Left lung (tissue), 4 donors: ENCODE measurements at regions not wholly inside any gene's neighbourhood (a gene's known extent, or its start where the extent isn't known, plus 50 kb on each side); places are given as distances from the start of the nearest gene placed in this dataset.

Experiments used
- ATAC-seq: fragments of 200-7000 bp; cut with Tn5 transposase; one replicate; pipeline ENCODE4 v1.9.1; 2020; ENCODE audit warnings: moderate library complexity
- DNase-seq, 4 donors: peaks; one replicate each; pipeline ENCODE4 v3.0.0-alpha.2; 2013 to 2020
- H3K27ac ChIP-seq, 2 donors: fragments of 200-600 bp; sonication (generic) in 1 of 2; one replicate each; pipeline versions ENCODE4 v1.5.0 to v1.8.0; 2020 to 2021
- H3K27me3 ChIP-seq, 2 donors: fragments of 200-600 bp; sonication (generic) in 1 of 2; one replicate each; pipeline versions ENCODE4 v1.5.0 to v1.8.0; 2020 to 2021
- H3K36me3 ChIP-seq, 2 donors: fragments of 200-600 bp; sonication (generic) in 1 of 2; one replicate each; pipeline versions ENCODE4 v1.5.0 to v1.8.0; 2020 to 2021
- H3K4me1 ChIP-seq, 2 donors: fragments of 200-600 bp; one replicate each; pipeline ENCODE4 v1.8.0; 2021
- H3K4me3 ChIP-seq, 2 donors: fragments of 200-600 bp; sonication (generic) in 1 of 2; one replicate each; pipeline versions ENCODE4 v1.5.0 to v1.8.0; 2020 to 2021; ENCODE audit warnings: mild to moderate bottlenecking in 1 of 2
- H3K9me3 ChIP-seq, 2 donors: fragments of 200-600 bp; sonication (generic) in 1 of 2; one replicate each; pipeline versions ENCODE4 v1.5.0 to v1.8.0; 2020 to 2021
- CTCF ChIP-seq, 2 donors: fragments of 200-600 bp; sonication (generic) in 1 of 2; IDR thresholded peaks; one replicate each; pipeline versions ENCODE4 v1.5.0 to v1.8.0; 2021; ENCODE audit warnings: antibody characterized with exemption in 2 of 2
- intact Hi-C, 2 donors: fragments of 100-400 bp; cut with DNase I; formaldehyde crosslinking; loops; one replicate each; pipeline versions ENCODE4 v1.11.2 to v1.14.2; 2022
- donor health status: DM: no; HTN: yes; CAD: no.
- donor health status: DM: no; HTN: no; CAD: no.

- Histone ChIP-seq H3K27ac (no peak overlapping the region), H3K9me3 (no peaks in the 10 kb centered on the region), H3K36me3 (no peaks in the 10 kb centered on the region), H3K4me1 (no peaks in the 10 kb centered on the region), H3K4me3 (no peak overlapping the region), H3K27me3 (peaks cover 0 to 13% of the 10 kb centered on the region in 2 donors)
- DNase-seq = no peak
- TF ChIP-seq CTCF (IDR thresholded peaks at IDR 0.05) = no peak
- no peak for ATAC-seq
- intact Hi-C loops = no loop called here
Observed at GRCh38 chr1:4452701-4453100, 201.7 kb upstream of the AJAP1 start.

- ATAC-seq = no peak
- H3K4me3 ChIP-seq = no peak overlapping the region
- DNase-seq = no peak
- no peaks in the 10 kb centered on the region for H3K9me3 ChIP-seq
- intact Hi-C loops = no loop called here
- H3K4me1 ChIP-seq = no peaks in the 10 kb centered on the region
- no peaks in the 10 kb centered on the region for H3K36me3 ChIP-seq
- no peak for TF ChIP-seq CTCF (IDR thresholded peaks at IDR 0.05)
- no peak overlapping the region for H3K27ac ChIP-seq
- no peaks in the 10 kb centered on the region for H3K27me3 ChIP-seq
Observed at GRCh38 chr1:4460052-4460451, 194.4 kb upstream of the AJAP1 start.

GRCh38 chr1:4460651-4461050, 193.8 kb upstream of the AJAP1 start:
- no peak for ATAC-seq
- H3K9me3 ChIP-seq = no peaks in the 10 kb centered on the region
- no peaks in the 10 kb centered on the region for H3K36me3 ChIP-seq
- no peak overlapping the region for H3K4me3 ChIP-seq
- no peak for DNase-seq
- no peak for TF ChIP-seq CTCF (IDR thresholded peaks at IDR 0.05)
- intact Hi-C loops = no loop called here
- no peaks in the 10 kb centered on the region for H3K27me3 ChIP-seq
- H3K4me1 ChIP-seq = no peaks in the 10 kb centered on the region
- H3K27ac ChIP-seq = no peak overlapping the region

GRCh38 chr1:4461726-4462290, 192.6 kb upstream of the AJAP1 start:
- Histone ChIP-seq H3K27ac (no peak overlapping the region), H3K4me1 (no peaks in the 10 kb centered on the region), H3K9me3 (no peaks in the 10 kb centered on the region), H3K27me3 (no peaks in the 10 kb centered on the region), H3K36me3 (no peaks in the 10 kb centered on the region), H3K4me3 (no peak overlapping the region)
- intact Hi-C loops = no loop called here
- DNase-seq = no peak
- no peak for ATAC-seq
- TF ChIP-seq CTCF (IDR thresholded peaks at IDR 0.05) = no peak

- no peaks in the 10 kb centered on the region for H3K9me3 ChIP-seq
- H3K4me1 ChIP-seq = no peaks in the 10 kb centered on the region
- no peak for TF ChIP-seq CTCF (IDR thresholded peaks at IDR 0.05)
- H3K4me3 ChIP-seq = no peak overlapping the region
- DNase-seq (no peak), ATAC-seq (no peak)
- H3K27me3 ChIP-seq = no peaks in the 10 kb centered on the region
- intact Hi-C loops = no loop called here
- no peaks in the 10 kb centered on the region for H3K36me3 ChIP-seq
- no peak overlapping the region for H3K27ac ChIP-seq
Observed at GRCh38 chr1:4462831-4463484, 191.5 kb upstream of the AJAP1 start.
